Transverse colon (tissue), 4 donors: ENCODE measurements at regions not wholly inside any gene's neighbourhood (a gene's known extent, or its start where the extent isn't known, plus 50 kb on each side); places are given as distances from the start of the nearest gene placed in this dataset.

Experiments
- DNase-seq: peaks from one replicate; pipeline ENCODE4 v3.0.0-alpha.2; 2019
- H3K27ac ChIP-seq, 4 donors: fragments of 200-600 bp; sonication (generic); 2 replicates each; pipeline ENCODE4 v1.5.1; 2016 to 2018; ENCODE audit warnings: inconsistent platforms in 4 of 4
- H3K27me3 ChIP-seq: fragments of 200-600 bp; sonication (generic); 2 replicates; pipeline ENCODE4 v1.5.1; 2017; ENCODE audit warnings: inconsistent platforms
- H3K36me3 ChIP-seq, 4 donors: fragments of 200-600 bp; sonication (generic); 2 replicates each; pipeline ENCODE4 v1.5.1; 2017 to 2019; ENCODE audit warnings: inconsistent platforms in 4 of 4
- H3K4me1 ChIP-seq, 4 donors: fragments of 200-600 bp; sonication (generic); 2 replicates each; pipeline ENCODE4 v1.5.1; 2017 to 2020; ENCODE audit warnings: inconsistent platforms in 4 of 4
- H3K4me3 ChIP-seq, 4 donors: fragments of 200-600 bp; sonication (generic); 1 replicate in 1 of 4; 2 replicates in 3 of 4; pipeline versions ENCODE4 v1.5.1 to v1.6.1; 2017 to 2019; ENCODE audit warnings: inconsistent platforms in 4 of 4
- H3K9me3 ChIP-seq, 2 donors: fragments of 200-600 bp; sonication (generic); 2 replicates each; pipeline ENCODE4 v1.5.1; 2017 to 2019; ENCODE audit warnings: inconsistent platforms in 2 of 2
- EP300 ChIP-seq: sonication (generic); formaldehyde crosslinking; IDR thresholded peaks from one replicate; pipeline ENCODE4 v1.6.1; 2017; ENCODE audit warnings: antibody characterized with exemption, low read depth
- POLR2A ChIP-seq: fragments of 450-650 bp; IDR thresholded peaks from one replicate; pipeline ENCODE4 v1.6.1; 2016; ENCODE audit warnings: antibody characterized with exemption, mild to moderate bottlenecking, moderate library complexity
- POLR2AphosphoS5 ChIP-seq, 3 donors: sonication (generic); formaldehyde crosslinking; IDR thresholded peaks; one replicate each; pipeline ENCODE4 v1.6.1; 2016; ENCODE audit warnings: antibody characterized with exemption in 3 of 3
- WGBS, 2 donors: methylation state at CpG; one replicate each; pipeline ENCODE4 v1.1.5; 2018; ENCODE audit warnings: low coverage in 1 of 2; 5-methylcytosine and 5-hydroxymethylcytosine counted together
- in situ Hi-C, 4 donors: fragments of 200-750 bp; cut with MboI; loops; one replicate each; pipeline versions ENCODE4 v1.15.0 to v1.15.1; 2017; ENCODE audit warnings: low sequenced_read_pairs in 3 of 4, low pct_ligation_motif_present in 1 of 4, low pct_unique_long_range_greater_than_20kb in 1 of 4
- intact Hi-C: fragments of 100-400 bp; cut with DNase I; formaldehyde crosslinking; loops from one replicate; pipeline ENCODE4 v1.15.1; 2023; ENCODE audit warnings: low total_unique reads
- TF ChIP-seq, protein P1 (sequence below), 5 experiments: fragments of 200-600 bp in 3 of 5; fragments of 450-650 bp in 2 of 5; sonication (generic) in 3 of 5; IDR thresholded peaks; 1 replicate in 2 of 5; 2 replicates in 3 of 5; pipeline ENCODE4 v1.5.1; 2016 to 2017; ENCODE audit warnings: antibody characterized with exemption in 5 of 5, inconsistent platforms in 3 of 5, mild to moderate bottlenecking in 2 of 5, moderate library complexity in 1 of 5

DNA sequence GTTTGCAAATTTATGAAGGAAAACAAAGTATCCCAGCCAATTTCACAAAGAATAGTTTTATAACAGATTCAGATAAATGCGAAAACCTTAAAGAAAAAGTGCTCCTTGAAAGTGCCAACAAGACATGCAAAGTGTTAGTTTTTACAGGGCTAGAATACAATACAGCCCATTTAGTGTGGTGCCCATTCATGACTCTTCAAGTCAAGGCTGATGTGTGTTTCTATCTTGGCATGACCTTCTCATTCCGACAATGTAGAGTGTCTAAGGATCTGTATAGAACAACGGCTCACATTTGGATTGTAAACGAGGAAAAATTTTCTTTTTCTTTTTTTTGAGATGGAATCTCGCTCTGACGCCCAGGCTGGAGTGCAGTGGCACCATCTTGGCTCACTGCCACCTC is 205.2 kb upstream of the SEMA6A start:
- in situ Hi-C loops (no loop called here), intact Hi-C loops (no loop called here)
- no peak overlapping the region for H3K4me3 ChIP-seq
- TF ChIP-seq POLR2A (no peak), EP300 (no peak), POLR2AphosphoS5 (IDR thresholded peaks at IDR 0.05) (no peak)
- TF ChIP-seq, protein P1, sequence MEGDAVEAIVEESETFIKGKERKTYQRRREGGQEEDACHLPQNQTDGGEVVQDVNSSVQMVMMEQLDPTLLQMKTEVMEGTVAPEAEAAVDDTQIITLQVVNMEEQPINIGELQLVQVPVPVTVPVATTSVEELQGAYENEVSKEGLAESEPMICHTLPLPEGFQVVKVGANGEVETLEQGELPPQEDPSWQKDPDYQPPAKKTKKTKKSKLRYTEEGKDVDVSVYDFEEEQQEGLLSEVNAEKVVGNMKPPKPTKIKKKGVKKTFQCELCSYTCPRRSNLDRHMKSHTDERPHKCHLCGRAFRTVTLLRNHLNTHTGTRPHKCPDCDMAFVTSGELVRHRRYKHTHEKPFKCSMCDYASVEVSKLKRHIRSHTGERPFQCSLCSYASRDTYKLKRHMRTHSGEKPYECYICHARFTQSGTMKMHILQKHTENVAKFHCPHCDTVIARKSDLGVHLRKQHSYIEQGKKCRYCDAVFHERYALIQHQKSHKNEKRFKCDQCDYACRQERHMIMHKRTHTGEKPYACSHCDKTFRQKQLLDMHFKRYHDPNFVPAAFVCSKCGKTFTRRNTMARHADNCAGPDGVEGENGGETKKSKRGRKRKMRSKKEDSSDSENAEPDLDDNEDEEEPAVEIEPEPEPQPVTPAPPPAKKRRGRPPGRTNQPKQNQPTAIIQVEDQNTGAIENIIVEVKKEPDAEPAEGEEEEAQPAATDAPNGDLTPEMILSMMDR (IDR thresholded peaks at IDR 0.05): no peak
- no peaks in the 10 kb centered on the region for H3K9me3 ChIP-seq
- no peak overlapping the region for H3K27ac ChIP-seq
- 72 to 74% methylated on average over 6 of the region's 6 CpGs for WGBS, 2 donors
- no peaks in the 10 kb centered on the region for H3K36me3 ChIP-seq
- no peaks in the 10 kb centered on the region for H3K4me1 ChIP-seq
- H3K27me3 ChIP-seq: no peaks in the 10 kb centered on the region
- DNase-seq: no peak

DNA sequence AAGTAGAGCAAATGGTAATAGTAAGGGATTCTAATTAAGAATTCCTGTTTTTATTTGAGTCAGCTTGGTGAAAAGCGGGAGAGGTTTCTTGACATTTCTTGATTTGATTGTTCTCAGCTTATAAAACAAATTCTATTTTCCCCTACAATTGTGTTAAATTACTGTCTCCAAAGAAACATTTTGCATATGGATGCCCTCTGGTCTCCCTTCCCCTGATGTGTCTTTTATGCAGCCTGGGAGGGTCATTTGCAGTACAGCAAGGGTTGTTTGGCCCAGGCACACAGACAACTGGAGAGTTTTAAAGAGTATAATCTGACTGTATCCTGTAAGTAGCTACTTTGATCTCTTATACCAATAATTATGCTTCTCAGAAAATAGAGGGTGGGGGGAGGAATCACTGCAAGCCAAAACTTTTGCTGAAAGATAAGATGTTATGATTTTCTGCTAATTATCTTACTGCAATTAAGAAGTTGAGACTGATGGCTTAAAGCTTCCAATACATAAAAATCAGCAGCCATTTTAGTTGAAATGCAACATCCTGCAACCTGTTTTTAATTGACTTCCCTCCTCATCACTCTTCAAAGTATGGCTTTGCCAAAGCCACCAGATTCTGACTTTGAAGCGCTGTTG is 204.1 kb upstream of the SEMA6A start:
- H3K27me3 ChIP-seq: no peaks in the 10 kb centered on the region
- no peak for DNase-seq
- H3K36me3 ChIP-seq: no peaks in the 10 kb centered on the region
- intact Hi-C loops: no loop called here
- 87 to 93% methylated on average over 1 to 2 of the region's 2 CpGs for WGBS, 2 donors
- TF ChIP-seq, protein P1 (IDR thresholded peaks at IDR 0.05): no peak
- no peak for TF ChIP-seq POLR2A
- no peak for TF ChIP-seq EP300
- TF ChIP-seq POLR2AphosphoS5 (IDR thresholded peaks at IDR 0.05): no peak
- no peak overlapping the region for H3K4me3 ChIP-seq
- no peak overlapping the region for H3K27ac ChIP-seq
- H3K4me1 ChIP-seq: no peaks in the 10 kb centered on the region
- no peaks in the 10 kb centered on the region for H3K9me3 ChIP-seq
- in situ Hi-C loops: no loop called here

DNA sequence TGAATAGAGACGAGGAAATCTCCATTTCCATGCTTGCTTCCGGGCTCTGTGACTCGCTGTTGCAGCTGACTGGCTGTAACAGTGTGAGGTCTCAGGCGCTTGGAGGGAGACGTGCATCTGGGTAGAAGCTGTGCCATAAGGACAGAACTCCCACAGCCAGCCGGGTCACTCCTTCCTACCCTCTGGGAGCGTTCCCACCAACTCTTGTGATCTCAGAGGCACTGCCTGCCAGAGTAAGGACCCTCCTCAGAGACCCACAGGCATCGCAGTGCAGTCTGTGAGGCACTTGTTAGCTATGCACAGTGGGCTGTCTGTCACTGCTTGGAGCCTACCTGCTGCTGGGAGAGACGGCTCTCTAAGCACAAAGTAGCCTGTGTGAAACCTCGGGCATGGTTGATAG is 203.4 kb upstream of the SEMA6A start:
- H3K36me3 ChIP-seq: no peaks in the 10 kb centered on the region
- TF ChIP-seq POLR2AphosphoS5 (IDR thresholded peaks at IDR 0.05): no peak
- TF ChIP-seq, protein P1 (IDR thresholded peaks at IDR 0.05): no peak
- no peak for TF ChIP-seq EP300
- no peak for TF ChIP-seq POLR2A
- H3K27ac ChIP-seq: no peak overlapping the region
- intact Hi-C loops: no loop called here
- 58% methylated on average over 10 of the region's 10 CpGs; no CpG with 5 or more reads in 1 of the 2 donors for WGBS, 2 donors
- DNase-seq: no peak
- H3K4me1 ChIP-seq: no peaks in the 10 kb centered on the region
- no peaks in the 10 kb centered on the region for H3K27me3 ChIP-seq
- no peak overlapping the region for H3K4me3 ChIP-seq
- in situ Hi-C loops: no loop called here
- H3K9me3 ChIP-seq: no peaks in the 10 kb centered on the region

- no peaks in the 10 kb centered on the region for H3K9me3 ChIP-seq
- intact Hi-C loops: no loop called here
- no peaks in the 10 kb centered on the region for H3K36me3 ChIP-seq
- in situ Hi-C loops: no loop called here
- no peak overlapping the region for H3K27ac ChIP-seq
- no peaks in the 10 kb centered on the region for H3K27me3 ChIP-seq
- 84 to 88% methylated on average over 5 of the region's 5 CpGs for WGBS, 2 donors
- DNase-seq: no peak
- H3K4me3 ChIP-seq: no peak overlapping the region
- no peaks in the 10 kb centered on the region for H3K4me1 ChIP-seq
- TF ChIP-seq, protein P1 (IDR thresholded peaks at IDR 0.05): no peak
- TF ChIP-seq EP300: no peak
- TF ChIP-seq POLR2A: no peak
- no peak for TF ChIP-seq POLR2AphosphoS5 (IDR thresholded peaks at IDR 0.05)
Measured at GRCh38 chr5:116773926-116774325, 199.3 kb upstream of the SEMA6A start.
